ENCODE measurements at regions not wholly inside any gene's neighbourhood (a gene's known extent, or its start where the extent isn't known, plus 50 kb on each side); places are given as distances from the start of the nearest gene placed in this dataset.
"Not testable (repeated sequence)": the region's sequence is repeated elsewhere in the genome, so short reads cannot be mapped to it uniquely, and the experiment has no call there.

DNA sequence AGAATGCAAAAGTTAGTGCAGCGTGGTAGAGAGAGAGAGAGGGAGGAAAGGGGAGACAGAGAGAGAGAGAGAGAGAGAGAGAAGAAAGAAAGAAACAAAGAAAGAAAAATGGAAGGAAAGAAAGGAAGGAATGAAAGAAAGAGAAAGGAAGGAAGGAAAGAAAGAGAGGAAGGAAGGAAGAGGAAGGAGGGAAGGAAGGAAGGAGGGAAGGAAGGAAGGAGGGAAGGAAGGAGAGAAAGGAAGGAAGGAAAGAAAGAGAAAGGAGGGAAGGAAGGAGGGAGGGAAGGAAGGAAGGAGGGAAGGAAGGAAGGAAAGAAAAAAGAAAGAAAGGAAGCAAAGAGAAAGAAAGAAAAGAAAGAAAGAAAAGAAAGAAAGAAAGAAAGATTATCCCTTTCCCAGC is 209.8 kb upstream of the MYO3A start:
- no peak for DNase-seq

DNA sequence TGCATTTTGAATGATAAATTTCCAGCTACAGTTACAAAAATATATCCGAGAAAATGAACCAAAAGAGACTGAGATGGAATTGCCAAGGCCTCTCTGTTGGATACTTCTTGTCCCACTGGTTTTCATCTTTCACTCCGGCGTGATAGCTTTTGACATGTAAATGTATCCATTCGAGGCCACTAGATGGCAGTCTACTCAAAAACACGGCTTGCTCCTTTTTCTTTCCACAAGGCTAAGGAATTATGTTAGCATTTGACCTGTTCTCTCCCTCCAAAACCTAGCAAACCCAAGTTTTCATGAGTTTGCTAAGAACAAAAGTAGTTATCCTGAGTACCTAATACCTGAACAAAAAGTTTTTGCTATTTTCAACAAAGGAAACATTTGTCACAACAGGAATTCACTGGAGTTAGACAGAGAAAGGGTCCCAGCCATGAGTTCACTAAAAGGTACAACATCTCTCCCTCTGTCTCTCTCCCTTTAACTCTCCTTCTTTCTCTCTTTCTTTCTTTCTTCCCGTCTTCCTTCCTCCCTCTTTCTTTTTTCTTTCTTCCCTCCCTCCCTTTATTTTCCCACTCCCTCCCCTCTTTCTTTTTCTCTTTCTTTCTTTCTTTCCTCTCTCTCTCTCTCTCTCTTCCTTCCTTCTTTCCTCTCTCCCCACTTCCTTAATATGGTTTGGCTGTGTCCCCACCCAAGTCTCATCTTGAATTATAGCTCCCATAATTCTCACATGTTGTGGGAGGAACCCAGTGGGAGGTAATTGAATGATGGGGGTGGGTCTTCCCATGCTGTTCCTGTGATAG is 207.9 kb upstream of the MYO3A start:
- DNase-seq = peak; percentile 23

DNA sequence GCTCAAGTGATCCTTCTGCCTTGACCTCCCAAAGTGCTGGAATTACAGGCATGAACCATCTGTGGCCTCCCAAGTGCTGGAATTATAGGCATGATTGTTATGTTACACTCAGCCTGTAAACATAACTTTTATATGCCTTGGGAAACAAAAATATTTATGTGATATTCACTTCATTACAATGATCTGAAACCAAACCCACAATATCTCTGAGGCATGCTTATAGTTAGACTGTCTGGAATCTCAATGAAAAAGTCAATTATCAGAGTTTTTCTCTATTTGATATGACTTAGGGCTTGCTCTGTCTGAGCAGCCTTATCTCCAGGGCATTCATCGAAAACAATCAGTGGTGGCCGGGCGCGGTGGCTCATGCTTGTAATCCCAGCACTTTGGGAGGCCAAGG is 195.3 kb upstream of the MYO3A start:
- DNase-seq = no peak

DNA sequence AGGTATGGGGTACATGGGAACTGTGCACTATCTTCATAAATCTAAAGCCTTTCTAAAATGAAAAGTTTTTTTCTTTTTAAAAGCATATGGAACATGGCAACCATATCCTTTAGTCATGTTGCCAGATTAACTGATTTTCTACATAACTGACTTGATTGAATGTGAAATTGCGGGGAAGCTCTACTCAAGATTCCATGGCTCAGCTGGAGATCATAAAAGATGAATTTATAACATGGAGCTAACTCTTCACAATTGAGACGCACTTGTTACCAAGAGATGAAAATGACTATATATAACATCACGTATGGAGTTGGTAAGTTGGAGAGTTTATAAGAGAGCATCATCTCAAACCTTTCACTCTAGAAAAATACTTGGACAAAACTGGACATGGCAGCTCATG is 190.2 kb upstream of the MYO3A start:
- DNase-seq = no peak

DNA sequence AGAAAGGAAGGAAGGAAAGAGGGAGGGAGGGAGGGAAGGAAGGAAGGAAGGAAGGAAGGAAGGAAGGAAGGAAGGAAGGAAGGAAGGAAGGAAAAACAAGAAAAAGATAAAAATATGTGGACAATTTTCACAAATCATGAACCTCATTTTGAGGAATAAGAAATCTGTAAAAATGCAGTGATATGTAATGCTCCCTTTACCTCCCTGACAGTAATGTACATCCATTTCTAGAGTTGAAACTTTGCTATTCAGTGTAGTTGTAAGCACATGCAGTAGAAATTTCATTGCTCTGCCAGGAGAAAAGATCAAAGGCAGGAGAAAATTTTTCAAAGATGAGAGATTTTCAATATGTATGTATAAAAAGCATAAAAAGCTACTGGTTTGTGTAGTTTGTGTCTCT is 189.5 kb upstream of the MYO3A start:
- no peak for DNase-seq

DNA sequence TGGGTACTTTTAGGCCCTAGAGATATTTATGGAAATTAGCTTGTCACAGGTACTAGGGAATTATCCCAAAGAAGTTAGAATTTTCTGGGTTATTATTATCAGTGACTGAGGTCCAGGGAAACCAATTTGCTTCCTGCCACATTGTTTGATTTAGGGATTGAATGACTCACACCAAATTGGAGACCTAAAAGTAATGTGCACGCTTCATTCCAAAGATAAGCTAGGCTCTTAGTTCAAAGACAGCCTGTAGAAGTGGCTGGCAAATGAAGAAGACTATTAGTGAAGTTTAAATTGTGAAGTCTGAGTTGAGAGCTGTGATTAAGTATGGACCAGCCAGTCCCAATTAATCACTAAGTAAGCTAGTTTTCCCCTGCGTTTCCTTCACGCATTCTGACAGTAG is 188.1 kb upstream of the MYO3A start:
- DNase-seq = no peak

DNA sequence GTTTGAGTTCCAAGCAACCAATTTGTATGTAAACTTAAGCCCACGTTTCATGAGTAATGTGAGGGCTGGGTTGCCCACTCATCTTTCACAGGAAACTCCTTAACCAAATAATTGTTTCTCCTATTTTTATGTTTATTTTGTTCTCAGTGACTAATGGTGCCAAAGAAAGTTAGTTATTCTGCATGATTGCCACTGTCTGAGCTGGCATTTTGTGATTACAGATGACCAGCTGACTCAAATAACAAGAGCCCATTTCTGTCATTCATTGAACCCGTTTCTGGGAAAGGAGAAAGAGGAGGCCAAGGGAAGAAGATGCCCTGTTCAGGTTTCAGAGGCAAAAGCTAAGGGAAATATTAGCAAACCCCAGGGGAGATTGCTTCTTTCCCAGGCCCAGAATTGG is 186.9 kb upstream of the MYO3A start:
- no peak for DNase-seq

DNA sequence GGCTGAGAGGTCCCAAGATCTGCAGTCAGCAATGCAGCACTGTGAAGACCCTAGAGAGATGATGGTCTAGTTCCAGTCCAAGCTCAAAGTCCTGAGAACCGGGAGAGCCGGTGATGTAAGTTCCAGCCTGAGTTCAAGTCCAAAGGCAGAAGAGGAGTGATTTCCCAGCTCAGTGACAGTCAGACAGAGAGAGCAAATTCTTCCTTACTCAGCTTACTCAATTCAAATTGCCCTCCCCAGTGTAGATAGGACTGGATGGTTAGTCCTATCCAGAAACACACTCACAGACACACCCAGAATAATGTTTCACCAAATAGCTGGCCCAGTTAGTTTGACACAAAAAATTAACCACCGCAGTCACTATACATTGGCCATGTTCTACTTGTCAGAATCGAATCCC is 185.5 kb upstream of the MYO3A start:
- no peak for DNase-seq

DNA sequence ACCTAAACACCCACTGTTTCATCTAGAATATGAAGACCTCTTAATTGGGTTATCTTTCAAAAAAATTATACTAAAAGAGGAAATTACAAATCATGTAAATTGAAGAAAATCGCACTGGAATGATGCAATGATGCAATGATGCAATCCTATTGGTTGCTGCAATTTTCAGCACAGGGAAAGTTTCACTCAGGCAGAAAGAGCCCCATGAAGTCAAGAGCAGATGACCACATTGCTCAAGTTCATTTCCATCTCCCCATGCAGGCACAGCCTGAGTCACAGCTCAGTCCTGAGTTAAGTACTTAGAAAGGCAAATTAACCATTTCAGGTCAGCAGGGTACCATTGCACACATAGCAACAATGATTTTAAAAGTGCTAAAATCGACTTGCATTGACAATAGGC is 180.3 kb upstream of the MYO3A start:
- DNase-seq = no peak

DNA sequence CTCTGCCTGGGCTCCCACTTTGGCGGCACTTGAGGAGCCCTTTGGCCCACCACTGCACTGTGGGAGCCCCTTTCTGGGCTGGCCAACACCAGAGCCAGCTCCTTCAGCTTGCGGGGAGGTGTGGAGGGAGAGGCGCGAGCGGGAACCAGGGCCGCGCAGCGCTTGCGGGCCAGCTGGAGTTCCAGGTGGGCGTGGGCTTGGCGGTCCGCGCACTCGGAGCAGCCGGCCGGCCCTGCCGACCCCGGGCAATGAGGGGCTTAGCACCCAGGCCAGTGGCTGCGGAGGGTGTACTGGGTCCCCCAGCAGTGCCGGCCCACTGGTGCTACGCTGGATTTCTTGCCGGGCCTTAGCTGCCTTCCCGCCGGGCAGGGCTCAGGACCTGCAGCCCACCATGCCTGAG is 178.2 kb upstream of the MYO3A start:
- DNase-seq = not testable (repeated sequence)

DNA sequence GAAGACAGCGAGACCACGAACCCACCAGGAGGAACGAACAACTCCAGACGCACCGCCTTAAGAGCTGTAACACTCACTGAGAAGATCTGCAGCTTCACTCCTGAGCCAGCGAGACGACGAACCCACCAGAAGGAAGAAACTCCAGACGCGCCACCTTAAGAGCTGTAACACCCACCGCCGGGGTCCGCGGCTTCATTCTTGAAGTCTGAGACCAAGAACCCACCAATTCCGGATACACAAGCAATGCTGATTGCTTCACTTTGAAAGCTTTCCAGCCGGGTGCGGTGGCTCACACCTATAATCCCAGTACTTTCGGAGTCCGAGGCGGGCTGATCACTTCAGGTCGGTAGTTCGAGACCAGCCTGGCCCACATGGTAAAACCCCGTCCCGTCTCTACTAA is 177.2 kb upstream of the MYO3A start:
- DNase-seq = no peak

DNA sequence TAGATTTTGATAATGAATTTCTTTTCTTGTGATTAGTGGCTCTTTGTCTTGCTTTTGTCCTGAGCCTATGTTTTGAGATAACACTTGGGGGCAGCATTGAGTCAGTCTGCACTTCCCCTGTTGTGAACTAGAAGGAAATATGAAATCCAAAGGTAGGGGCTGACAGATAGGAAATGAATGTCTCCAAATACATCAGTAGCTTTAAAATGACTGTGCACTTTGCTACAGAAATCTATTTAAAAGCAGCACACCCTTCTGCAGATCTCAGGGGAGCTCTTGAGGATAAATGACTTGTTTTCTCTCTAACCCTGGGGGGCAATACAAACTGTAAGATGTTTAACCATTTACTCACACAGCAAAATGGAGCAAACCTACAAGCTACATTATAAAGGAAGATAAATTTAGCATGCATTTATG is 176.0 kb upstream of the MYO3A start:
- no peak for DNase-seq

DNA sequence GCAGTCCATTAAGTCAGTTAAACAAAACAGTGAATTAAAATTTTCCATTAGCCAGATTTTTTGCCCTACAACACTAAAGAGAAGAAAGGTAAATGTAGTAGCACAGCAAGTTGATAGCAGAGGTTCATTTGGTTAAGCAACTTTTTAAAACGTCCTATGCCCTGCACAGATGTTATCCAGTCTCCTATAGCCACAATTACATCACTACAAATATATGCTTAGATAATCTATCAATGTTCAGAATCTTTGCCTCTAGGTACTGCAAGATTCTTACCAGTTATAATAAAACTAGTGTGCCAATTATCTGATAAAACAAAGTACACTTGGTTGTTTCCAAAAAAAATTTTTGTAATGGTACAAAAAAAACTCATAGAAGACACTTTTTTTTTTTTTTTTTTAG is 175.5 kb upstream of the MYO3A start:
- no peak for DNase-seq

DNA sequence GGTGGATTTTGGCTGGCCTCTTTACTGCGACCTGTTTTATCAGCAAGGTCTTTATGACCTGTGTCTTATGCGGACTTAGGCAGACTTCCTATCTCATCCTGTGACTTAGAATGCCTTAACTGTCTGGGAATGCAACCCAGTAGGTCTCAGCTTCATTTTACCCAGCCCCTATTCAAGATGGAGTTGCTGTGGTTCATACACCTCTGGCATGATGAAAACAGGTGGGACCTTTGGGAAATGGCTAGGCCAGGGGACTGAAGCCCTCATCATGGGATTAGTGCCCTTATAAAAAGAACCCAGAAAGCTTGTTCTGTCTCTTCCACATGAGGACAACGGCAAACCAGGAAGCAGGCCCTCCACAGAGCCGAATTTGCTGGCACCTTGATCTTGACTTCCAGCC is 172.1 kb upstream of the MYO3A start:
- DNase-seq = no peak

DNA sequence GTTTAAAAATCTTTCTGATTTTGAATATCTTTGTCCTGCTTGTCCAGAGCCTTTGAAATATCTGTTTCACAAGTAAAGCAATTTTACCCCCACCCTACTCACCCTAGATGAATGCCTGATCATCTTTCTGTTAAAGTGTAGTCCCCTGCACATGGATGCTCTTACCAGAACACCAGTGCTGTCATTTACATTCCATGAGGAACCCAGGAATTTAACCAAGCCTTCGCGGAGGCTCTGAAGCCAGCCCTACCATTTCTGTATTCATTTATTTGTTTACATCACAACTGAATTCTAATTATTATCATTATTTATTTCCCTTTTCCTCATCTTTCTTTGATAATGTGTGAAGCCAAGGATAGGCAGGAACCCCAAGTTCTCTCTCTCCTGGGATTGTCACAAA is 167.8 kb upstream of the MYO3A start:
- DNase-seq = no peak

DNA sequence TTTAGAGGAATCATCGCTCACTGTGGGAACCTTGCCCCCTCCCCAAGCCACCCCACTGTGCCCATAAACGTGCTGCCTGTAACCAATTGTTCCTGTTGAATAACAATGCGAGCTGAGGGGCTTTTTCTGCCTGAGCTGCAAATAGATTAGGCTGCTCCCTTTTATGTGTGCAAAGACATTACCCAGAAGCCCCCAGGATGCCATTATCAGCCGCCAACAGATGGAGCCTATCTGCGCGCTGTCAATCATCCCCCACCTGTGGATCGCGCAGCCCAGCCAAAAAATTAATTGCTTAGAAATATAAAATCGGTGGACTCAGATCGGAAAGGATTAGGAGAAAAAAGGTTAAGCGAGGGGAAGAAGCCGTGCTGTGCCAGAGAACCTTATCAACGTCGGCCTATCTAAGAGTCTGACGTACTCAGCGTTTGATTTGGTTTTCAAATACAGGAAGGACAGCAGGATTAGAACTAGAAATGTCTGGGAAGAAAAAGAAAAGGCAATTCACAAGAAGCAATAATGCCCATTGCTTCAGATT is 167.3 kb upstream of the MYO3A start:
- no peak for DNase-seq

DNA sequence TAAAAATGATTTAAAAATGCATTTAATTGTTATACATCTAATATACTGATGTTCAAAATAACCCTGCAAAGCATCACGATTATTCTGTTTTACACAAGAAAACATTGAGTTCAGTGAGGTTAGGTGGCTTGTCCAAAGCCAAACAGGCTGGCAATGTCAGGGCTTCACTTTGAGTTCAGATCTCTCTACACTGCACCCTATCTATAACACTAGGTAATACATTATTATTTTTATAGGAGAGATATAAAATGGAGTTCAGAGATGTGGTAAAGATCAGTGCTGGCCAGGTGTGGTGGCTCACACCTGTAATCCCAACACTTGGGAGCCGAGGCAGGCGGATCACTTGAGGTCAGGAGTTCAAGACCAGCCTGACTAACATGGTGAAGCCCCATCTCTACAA is 165.9 kb upstream of the MYO3A start:
- DNase-seq = no peak

DNA sequence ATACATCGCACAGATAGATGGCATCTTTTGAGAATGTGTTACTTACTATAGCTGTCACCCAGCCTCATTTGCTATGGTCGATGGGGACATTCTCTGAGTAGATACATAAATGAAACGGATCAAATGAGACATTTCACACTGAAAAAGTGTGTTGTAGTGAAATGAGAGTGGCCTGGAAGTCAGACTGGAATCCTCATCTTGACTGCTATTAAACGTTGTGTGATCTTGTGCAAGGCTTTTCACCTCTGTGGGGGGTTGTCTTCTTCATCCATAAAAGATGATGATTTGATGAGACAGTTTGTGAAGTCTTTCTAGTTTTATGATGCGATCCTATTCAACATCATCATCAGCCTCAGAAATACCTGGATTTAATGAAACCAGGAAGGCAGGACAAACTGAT is 155.4 kb upstream of the MYO3A start:
- no peak for DNase-seq

DNA sequence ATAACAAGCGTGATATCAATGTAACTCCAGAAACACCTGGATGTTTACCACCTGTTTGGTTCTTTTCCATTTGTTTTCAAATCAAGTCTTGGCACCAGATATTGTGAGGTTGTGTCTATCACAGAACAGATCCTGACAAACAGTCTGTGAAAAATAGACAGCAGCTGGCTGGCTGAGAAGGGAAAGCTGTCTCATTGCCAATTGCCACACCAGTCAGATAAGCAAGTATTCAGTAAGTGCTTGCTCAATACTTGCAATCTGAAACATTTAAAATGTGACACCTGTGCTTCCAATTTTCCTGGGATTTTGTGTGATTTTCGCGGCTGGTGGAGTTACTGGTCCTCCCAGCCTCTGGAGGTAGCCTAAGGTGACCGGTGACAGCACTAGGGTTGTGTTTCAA is 147.9 kb upstream of the MYO3A start:
- no peak for DNase-seq

DNA sequence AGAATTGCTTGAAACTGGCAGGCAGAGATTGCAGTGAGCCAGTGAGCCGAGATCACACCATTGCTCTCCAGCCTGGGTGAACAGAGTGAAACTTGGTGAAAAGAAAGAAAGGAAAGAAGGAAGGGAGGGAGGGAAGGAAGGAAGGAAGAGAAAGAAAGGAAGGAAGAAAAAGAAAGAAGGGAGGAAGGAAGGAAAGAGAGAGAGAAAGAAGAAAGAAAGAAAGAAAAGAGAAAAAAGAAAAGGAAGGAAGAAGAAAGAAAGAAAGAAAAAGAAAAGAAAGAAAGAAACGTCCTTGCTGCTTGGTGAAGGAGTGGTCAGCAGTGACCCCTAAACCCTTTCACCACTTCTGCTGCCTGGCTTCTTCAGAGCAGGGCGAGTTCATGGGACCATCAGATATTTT is 147.1 kb upstream of the MYO3A start:
- no peak for DNase-seq

DNA sequence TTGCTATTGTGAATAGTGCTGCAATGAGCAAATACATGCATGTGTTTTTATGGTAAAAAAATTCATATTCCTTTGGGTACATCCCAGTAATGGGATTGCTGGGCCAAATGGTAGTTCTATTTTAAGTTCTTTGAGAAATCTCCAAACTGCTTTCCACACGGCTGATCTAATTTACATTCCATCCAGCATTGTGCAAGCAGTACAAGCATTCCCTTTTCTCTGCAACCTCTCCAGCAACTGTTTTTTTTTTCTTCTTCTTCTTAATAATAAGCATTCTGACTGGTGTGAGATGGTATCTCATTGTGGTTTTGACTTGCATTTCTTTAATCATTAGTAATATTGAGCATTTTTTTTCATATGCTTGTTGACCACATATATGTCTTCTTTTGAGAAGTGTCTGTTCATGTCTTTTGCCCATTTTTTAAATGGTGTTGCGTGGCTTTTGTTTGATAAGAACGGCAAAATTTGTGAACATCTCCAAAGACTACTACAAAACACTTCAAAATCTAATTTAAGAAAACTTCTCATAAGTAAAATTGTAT is 136.1 kb upstream of the MYO3A start:
- no peak for DNase-seq

DNA sequence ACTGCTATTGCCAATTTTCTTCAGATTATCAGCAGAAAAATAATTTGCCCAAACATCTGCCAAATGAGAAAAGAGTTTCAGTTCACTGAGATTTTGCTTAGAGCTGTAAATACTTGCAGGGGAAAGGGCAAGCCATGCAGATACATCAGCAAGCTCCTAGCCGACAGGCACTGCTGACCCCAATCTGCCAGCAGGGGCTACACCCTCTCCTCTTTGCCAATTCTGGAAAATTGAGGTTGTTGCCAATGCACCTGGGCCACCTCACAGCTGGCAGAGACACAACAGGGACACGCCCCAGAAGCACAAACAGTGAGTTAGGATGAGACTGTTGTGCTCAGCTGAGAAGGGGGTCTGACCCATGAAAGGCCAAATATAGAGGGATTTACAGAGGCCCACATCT is 129.5 kb upstream of the MYO3A start:
- no peak for DNase-seq

DNA sequence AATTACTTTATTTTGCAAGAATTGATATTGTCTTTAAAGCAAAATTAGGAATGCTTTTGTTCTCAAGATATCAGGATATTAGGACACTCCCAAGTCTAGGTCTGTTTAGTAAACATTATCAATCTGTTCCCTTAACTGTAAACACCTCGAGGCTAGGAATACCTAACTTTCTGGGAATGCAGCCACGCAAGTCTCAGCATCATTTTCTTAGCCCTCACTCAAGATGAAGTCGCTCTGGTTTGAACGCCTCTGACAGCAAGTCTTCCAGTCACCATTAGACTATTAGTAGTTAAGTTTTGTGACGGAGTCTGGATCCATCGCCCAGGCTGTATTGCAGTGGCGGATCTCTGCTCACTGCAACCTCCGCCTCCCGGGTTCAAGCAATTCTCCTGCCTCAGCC is 128.0 kb upstream of the MYO3A start:
- DNase-seq = no peak

DNA sequence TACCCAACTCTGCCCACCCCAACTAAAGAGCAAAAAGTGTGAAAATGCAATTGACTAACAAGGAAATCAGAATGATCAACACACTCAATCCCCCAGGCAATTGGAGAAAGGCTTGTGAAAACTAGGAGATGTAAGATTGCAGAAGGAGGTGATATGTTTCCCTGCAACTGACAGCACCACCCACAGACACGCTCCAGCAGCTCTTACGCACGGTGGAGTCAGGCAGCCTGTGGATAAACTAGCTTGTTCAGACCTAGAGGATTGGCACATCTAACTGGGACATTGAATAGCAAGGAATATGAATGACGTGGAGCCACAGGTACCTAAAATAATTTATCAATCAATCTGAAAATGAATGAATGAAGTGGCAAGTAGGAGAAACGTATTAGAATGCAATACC is 125.7 kb upstream of the MYO3A start:
- no peak for DNase-seq

All from fibroblast of skin of abdomen (primary cell).